HG03139 (cell line): ENCODE measurements at regions not wholly inside any gene's neighbourhood (a gene's known extent, or its start where the extent isn't known, plus 50 kb on each side); places are given as distances from the start of the nearest gene placed in this dataset.
"Not testable (repeated sequence)": the region's sequence is repeated elsewhere in the genome, so short reads cannot be mapped to it uniquely, and the experiment has no call there.

Source experiments
- ATAC-seq: cut with Tn5 transposase; IDR thresholded peaks from one replicate; pipeline ENCODE4 v1.9.1; 2021; ENCODE audit not compliant: unreplicated experiment

GRCh38 chr7:85686401-85687181 lies 499.7 kb upstream of the SEMA3D start:
- no peak for ATAC-seq

DNA sequence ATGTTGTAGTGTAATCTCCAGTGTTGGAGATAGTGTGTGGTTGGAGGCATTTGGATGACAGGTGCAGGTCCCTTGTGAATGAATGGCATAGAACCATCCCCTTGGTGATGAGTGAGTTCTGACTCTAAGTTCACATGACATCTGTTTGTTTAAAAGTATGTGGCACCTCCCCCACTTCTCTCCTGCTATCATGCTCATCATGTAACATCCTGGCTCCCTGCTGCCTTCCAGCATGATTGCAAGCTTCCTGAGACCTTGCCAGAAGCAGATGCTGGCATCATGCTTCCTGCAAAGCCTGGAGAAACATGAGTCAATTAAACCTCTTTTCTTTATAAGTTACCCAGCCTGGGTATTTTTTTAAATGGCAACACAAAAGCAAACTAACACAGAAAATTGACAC lies 499.0 kb upstream of the SEMA3D start:
- no peak for ATAC-seq

GRCh38 chr7:85682833-85683620 lies 496.2 kb upstream of the SEMA3D start:
- no peak for ATAC-seq

DNA sequence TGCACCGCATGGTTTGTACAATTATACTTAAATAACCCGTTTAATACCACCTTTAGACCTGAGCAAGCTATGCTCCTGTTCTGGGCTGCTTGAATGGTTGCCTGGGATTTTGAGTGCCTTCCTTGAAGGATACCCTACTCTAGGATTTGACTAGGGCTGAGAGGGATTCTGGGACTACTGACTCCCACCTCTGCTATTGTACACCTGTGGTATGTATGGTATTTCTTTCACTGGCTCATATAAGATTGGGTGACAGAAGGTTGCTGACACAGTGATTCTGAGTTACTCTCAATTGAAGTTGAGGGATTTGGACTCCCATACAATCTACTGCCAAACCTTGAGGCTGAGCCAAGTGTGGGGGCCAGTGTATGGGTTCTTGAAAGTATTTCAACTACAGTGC lies 494.4 kb upstream of the SEMA3D start:
- no peak for ATAC-seq

DNA sequence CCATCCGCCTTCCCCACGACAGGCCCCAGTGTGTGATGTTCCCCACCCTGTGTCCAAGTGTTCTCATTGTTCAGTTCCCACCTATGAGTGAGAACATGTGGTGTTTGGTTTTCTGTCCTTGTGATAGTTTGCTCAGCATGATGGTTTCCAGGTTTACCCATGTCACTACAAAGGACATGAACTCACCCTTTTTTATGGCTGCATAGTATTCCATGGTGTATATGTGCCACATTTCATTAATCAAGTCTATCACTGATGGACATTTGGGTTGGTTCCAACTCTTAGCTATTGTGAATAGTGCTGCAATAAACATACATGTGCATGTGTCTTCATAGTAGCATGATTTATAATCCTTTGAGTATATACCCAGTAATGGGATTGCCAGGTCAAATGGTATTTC lies 488.2 kb upstream of the SEMA3D start:
- ATAC-seq, result not testable (repeated sequence)

GRCh38 chr7:85673876-85674275 lies 487.0 kb upstream of the SEMA3D start:
- ATAC-seq, result no peak

- no peak for ATAC-seq
Measured at GRCh38 chr7:85669225-85669624, 482.4 kb upstream of the SEMA3D start.

- ATAC-seq, result no peak
Measured at GRCh38 chr7:85664341-85664740, 477.5 kb upstream of the SEMA3D start.

DNA sequence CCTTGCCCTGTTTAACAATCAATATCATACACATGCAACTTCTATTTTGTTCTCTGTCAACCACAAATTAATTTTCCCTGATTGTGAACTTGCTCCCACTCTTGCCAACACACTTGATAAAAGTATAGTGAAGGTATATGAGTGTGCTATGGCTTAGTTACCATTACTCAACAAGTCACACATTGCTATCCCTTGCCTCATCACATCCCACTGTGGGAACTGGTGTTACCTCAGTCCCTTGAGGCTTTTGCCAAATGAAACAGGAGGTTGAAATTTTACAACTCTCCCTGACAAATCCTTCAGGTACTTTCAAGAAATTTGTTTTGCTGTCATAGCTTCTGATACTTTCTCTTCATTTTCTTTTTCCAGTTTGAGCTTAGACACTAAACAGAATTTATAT lies 472.5 kb upstream of the SEMA3D start:
- no peak for ATAC-seq

GRCh38 chr7:85655252-85655651 lies 468.4 kb upstream of the SEMA3D start:
- ATAC-seq, result no peak

DNA sequence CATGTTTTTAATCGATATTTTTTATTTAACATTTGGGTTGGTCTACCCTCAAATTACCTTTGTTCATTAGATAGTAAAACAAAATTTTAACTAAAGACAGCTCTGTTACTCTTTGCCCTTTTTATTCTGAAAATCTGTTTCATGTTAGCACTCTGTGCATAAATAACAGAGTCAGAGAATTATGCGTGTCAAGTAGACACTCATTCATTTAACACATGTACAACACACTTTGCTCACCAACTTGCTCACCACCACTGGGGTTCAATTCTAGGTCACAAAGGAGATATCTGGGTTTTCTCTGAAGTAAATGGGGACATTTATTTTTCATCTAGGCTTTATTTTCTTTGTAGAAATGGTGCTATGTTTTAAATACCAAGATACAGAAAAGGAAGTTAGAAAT lies 457.4 kb upstream of the SEMA3D start:
- ATAC-seq, result no peak

DNA sequence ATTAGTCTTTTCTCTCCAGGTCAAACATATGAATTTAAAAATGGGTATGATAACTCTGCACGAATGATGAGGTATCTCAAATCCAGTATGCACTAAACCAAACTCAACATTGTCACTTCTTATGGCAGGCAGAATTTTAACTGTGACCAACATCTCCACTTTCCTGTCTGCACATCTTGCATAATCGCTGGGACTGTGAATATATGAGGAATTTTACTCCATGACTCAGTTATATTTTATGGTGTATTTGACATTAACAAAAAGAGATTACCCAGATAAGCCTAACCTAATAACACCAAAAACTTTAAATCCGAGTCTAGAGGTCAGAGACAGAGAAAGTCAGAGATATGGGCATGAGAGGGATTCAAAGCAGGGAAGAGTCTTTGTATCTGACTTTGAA lies 454.5 kb upstream of the SEMA3D start:
- ATAC-seq, result no peak

DNA sequence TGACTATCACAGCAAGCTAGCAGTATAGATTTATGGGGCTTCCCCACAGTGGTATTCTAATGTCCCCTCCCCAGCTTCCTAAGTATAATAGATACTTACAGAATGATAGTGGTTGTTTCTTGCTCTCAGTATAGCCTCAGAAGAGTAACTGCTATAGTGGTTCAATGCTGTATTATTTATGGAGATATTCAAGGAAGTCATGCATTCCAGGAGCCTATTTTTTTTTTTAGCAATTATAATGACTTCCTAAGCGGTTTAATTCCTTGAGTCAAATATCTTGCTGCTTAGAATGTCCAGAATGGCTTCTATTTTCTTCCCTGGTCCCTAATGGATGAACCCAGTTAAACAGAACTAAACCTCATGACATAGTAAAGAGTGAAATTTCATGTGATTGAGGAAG lies 451.5 kb upstream of the SEMA3D start:
- no peak for ATAC-seq

- ATAC-seq, result no peak
Measured at GRCh38 chr7:85634951-85635350, 448.1 kb upstream of the SEMA3D start.

- no peak for ATAC-seq
Measured at GRCh38 chr7:85630904-85631600, 444.2 kb upstream of the SEMA3D start.

DNA sequence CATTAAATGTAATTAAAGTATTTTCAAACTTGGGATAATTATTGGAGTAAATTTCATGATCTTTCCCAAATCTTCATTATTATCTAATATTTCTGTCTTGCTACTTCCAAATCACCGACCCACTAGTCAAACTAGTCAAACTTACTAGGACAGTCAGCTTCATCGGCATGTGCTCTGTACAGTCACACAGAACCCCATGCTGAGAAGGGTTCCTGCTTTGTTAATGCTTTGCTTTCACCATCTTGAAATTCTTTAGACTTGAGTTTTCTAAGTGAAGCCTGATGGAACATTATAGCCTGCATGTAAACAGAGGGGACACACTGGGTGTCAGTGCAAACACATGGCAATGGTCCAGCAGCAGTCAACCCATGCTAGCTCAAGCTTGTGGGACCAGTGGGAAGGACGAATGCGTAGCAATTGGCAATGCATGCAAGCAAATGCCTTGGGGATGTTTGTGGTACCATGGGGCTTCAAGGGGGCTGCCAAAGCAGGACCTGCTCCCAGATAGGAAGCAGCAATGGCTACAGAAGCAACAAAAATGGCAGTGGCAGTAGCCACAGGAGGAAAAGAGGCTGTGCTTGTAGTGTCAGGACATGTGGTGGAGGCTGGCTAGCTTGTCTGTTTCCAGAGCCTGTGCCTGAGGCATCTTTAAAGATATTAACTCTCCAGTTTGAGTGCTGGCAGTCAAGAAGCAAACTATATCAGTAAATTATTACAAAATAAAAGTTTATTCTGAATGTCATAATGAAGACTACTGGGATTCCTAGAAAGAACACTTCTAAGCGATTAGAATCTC lies 441.1 kb upstream of the SEMA3D start:
- ATAC-seq, result no peak

DNA sequence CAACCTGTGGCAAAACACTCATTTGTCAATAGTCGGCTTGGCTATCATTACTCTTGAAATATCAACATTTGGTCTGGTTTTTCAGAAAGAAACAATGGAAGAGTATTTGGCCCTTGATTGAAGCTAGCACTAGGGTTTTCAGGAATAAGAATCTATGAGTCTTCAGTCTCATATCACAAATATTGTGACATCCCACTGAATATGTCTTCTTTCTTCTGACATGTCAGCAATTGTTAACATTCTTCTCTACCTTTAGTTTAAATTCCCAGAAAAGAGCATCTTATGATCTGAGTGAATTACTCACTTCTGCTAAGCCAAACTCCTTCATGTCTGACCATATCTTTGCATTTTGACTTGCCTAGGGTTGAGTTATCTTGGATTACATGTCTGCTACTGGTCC lies 435.2 kb upstream of the SEMA3D start:
- no peak for ATAC-seq

DNA sequence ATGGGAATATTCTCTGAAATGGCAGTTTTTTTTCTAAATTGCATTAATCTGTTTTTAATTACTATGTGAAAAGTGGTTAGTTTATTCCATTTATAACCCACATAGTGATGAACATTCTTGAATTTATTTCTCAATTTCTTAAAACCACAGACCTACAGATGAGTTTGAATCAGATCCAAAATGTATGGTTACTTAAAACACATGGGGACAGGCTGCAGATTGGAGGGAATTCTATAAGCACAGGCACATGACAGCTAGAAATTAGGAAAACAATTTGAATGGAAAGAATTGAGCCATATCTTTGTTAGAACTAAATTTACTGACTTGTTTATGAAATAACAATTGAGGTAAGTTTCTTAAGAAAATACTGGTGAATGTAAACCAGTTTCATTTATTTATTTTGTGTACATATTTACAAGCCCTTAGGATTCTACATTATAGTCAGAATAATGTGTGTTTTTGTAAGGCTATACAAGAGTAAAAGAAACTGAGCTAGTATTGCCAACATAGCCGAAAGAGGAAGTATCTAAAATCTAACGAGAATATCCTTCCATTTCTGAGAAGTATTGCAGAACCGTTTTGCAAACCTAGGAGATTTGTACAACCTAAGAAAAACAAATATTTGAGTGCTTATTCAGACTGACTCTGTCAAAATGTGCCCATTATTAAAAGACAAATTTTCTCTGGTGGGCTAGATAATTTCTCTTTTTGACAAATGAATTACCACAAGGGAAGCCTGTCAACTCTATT lies 434.3 kb upstream of the SEMA3D start:
- ATAC-seq, result no peak

DNA sequence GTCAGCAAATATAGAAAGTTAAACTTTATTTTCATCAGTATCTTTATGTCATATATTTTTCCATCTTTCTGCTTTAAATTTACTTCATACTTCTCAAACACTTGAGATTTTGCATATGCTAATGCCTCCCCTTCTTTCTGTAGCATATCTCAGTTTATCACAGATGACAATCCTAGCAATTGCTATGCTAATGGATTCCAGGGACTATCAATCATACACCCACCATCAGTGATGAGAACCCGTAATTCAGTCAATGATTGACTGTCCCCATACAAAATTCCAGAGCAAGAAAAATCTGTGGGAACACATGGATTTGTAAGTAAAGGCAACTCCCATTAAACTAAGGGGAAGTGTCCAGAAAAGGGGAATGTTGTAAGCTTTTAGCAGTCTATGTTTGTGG lies 432.4 kb upstream of the SEMA3D start:
- no peak for ATAC-seq

DNA sequence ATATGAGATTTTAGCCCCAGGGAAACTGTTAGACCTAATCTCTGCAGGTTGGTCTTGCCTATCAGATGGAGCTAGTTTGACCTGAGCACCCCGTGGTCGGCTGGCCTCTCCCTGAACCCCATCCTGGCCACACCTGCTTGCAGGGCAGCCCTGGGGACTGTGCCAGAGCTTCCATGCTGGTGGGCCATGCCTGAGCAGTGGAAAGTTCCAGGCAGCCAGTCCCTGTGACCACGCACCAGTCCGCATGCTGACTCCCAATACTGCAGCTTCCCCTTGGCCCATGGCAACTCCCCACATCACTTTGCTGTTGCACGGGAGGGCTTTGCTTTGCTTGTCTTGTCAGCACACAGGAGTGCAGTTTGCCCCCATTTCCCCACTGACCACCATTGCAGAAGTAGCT lies 427.8 kb upstream of the SEMA3D start:
- ATAC-seq, result no peak
